ENCODE measurements at regions not wholly inside any gene's neighbourhood (a gene's known extent, or its start where the extent isn't known, plus 50 kb on each side); places are given as distances from the start of the nearest gene placed in this dataset.

- no peak for DNase-seq (ENCODE audit: extremely low spot score)
- TF ChIP-seq BHLHE40 (IDR thresholded peaks at IDR 0.05; ENCODE audit: borderline replicate concordance) (no peak), FOXK2 (IDR thresholded peaks at IDR 0.05) (no peak), ARNT (IDR thresholded peaks at IDR 0.05) (no peak), LEF1 (IDR thresholded peaks at IDR 0.05; ENCODE audit: borderline replicate concordance) (no peak)
- POLR2A ChIA-PET = no interaction called here
- CTCF ChIA-PET = no interaction called here
These were observed 632.5 kb downstream of the TNS3 start for GRCh38 chr7:46949270-46949931.

- DNase-seq (ENCODE audit: extremely low spot score) = no peak
- CTCF ChIA-PET = no interaction called here
- POLR2A ChIA-PET = no interaction called here
- no peak for TF ChIP-seq FOXK2 (IDR thresholded peaks at IDR 0.05)
- TF ChIP-seq, protein P1, sequence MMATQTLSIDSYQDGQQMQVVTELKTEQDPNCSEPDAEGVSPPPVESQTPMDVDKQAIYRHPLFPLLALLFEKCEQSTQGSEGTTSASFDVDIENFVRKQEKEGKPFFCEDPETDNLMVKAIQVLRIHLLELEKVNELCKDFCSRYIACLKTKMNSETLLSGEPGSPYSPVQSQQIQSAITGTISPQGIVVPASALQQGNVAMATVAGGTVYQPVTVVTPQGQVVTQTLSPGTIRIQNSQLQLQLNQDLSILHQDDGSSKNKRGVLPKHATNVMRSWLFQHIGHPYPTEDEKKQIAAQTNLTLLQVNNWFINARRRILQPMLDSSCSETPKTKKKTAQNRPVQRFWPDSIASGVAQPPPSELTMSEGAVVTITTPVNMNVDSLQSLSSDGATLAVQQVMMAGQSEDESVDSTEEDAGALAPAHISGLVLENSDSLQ (IDR thresholded peaks at IDR 0.05) = no peak
- TF ChIP-seq ARNT (IDR thresholded peaks at IDR 0.05) = no peak
- no peak for TF ChIP-seq FOXM1 (IDR thresholded peaks at IDR 0.05; ENCODE audit: borderline replicate concordance)
- no peak for TF ChIP-seq ELF4 (IDR thresholded peaks at IDR 0.05)
- no peak for TF ChIP-seq L3MBTL2 (conservative IDR thresholded peaks at IDR 0.05)
These were observed 633.2 kb downstream of the TNS3 start for GRCh38 chr7:46948716-46949115.

GRCh38 chr7:46945328-46945727 lies 636.6 kb downstream of the TNS3 start:
- no peak for TF ChIP-seq BHLHE40 (IDR thresholded peaks at IDR 0.05; ENCODE audit: borderline replicate concordance)
- no peak for TF ChIP-seq ELF4 (IDR thresholded peaks at IDR 0.05)
- TF ChIP-seq CTBP1 (IDR thresholded peaks at IDR 0.05; ENCODE audit: borderline replicate concordance) = no peak
- TF ChIP-seq FOXA1 (IDR thresholded peaks at IDR 0.05) = no peak
- TF ChIP-seq L3MBTL2 (conservative IDR thresholded peaks at IDR 0.05) = no peak
- DNase-seq (ENCODE audit: extremely low spot score) = no peak
- ChIA-PET POLR2A (no interaction called here), CTCF (no interaction called here)

DNA sequence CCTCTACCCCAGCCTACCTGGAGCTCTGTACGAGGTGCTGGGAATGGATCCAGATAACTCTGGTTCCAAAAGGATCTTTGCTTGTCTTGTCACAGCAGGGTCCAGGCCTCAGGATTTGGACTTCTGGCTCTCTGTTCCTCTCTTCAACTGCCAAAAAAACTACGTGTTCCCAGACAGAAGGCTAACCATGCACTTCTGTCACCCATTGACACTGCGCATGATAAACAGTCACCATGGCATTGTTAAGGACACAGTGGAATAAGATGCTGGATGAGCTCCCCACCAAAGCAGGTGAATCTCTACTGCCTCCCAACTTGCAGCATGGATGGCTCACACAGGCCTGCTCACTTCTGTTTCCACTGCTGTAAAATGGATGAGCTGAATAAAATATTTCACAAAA lies 637.9 kb downstream of the TNS3 start:
- CTCF ChIA-PET = no interaction called here
- DNase-seq (ENCODE audit: extremely low spot score) = no peak
- POLR2A ChIA-PET = no interaction called here
- no peak for TF ChIP-seq CTBP1 (IDR thresholded peaks at IDR 0.05; ENCODE audit: borderline replicate concordance)

DNA sequence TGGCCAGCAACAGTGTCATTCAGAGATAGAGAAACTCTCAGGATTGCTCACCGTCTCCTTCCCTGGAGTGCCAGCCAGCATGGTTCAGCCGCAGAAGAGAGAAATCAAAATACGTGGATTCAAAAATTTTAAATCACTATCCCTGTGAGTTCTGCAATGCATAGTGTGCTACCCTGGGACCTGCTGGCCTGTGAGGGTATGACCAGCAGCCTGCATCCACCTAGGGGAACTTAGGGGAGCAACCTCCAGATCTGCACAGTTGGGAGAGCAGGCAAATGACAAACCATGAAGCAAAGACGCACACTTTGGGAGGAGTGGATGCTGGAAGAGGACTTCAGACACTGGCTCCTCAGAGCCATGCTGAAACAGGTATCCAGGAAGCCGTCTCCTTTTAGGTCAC lies 639.3 kb downstream of the TNS3 start:
- POLR2A ChIA-PET = no interaction called here
- DNase-seq (ENCODE audit: extremely low spot score) = no peak
- CTCF ChIA-PET = no interaction called here
- TF ChIP-seq FOXA1 (IDR thresholded peaks at IDR 0.05) (no peak), SP1 (IDR thresholded peaks at IDR 0.05) (no peak), L3MBTL2 (conservative IDR thresholded peaks at IDR 0.05) (no peak), NFRKB (IDR thresholded peaks at IDR 0.05) (no peak), BHLHE40 (IDR thresholded peaks at IDR 0.05; ENCODE audit: borderline replicate concordance) (no peak), FOXK2 (IDR thresholded peaks at IDR 0.05) (no peak), ZNF384 (IDR thresholded peaks at IDR 0.05) (no peak), LEF1 (IDR thresholded peaks at IDR 0.05; ENCODE audit: borderline replicate concordance) (no peak), HDGF (IDR thresholded peaks at IDR 0.05; ENCODE audit: borderline replicate concordance) (no peak), SUZ12 (IDR thresholded peaks at IDR 0.05) (no peak), ARNT (IDR thresholded peaks at IDR 0.05) (no peak), CTBP1 (IDR thresholded peaks at IDR 0.05; ENCODE audit: borderline replicate concordance) (no peak), TARDBP (IDR thresholded peaks at IDR 0.05) (no peak), FOXM1 (IDR thresholded peaks at IDR 0.05; ENCODE audit: borderline replicate concordance) (no peak), ELF4 (IDR thresholded peaks at IDR 0.05) (no peak)
- TF ChIP-seq, protein P1 (IDR thresholded peaks at IDR 0.05) = no peak

GRCh38 chr7:46940178-46940577 lies 641.7 kb downstream of the TNS3 start:
- ChIA-PET CTCF (no interaction called here), POLR2A (no interaction called here)
- TF ChIP-seq LEF1 (IDR thresholded peaks at IDR 0.05; ENCODE audit: borderline replicate concordance) (no peak), FOXA1 (IDR thresholded peaks at IDR 0.05) (no peak)
- no peak for DNase-seq (ENCODE audit: extremely low spot score)

DNA sequence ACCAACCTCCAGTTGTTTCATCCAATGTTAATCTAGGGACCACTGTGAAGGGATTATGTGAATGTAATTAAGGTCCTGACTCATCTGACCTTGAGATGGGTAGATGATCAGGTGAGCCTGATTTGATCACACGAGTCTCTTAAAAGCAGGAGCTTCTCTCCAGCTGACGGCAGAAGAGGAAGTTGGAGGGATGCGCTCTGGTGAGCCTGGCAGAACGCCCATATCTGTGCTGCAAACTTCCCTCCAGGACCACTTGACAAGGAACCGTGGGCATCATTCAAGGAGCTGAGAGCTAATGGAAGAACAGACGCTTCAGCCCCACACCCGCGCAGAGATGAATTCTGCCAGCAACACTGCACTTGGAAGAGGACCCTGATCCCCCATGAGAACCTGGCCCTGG lies 642.4 kb downstream of the TNS3 start:
- ChIA-PET CTCF (no interaction called here), POLR2A (no interaction called here)
- DNase-seq (ENCODE audit: extremely low spot score) = no peak
- no peak for TF ChIP-seq ZNF384 (IDR thresholded peaks at IDR 0.05)

DNA sequence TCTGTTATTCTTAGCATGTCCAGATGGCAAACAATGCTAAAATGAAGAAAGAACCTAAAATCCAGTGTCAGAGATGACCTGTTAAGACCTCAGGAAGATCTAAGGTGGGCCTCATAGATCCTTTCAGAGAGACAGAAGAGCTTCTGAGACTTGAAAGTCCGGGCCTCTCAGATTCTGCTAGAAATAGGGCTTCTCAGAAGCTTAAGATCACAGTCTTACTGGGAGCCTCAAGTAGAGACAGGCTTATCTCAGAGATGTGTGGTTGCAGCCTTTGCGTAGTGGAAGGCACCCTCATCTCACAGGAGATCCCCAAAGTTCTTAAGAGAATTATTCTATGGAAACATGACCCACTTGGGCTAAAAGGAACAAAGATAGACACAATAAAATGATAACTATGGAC lies 642.8 kb downstream of the TNS3 start:
- TF ChIP-seq ARNT (IDR thresholded peaks at IDR 0.05) (no peak), L3MBTL2 (conservative IDR thresholded peaks at IDR 0.05) (no peak), HDGF (IDR thresholded peaks at IDR 0.05; ENCODE audit: borderline replicate concordance) (no peak), CTBP1 (IDR thresholded peaks at IDR 0.05; ENCODE audit: borderline replicate concordance) (no peak), ELF4 (IDR thresholded peaks at IDR 0.05) (no peak), NFRKB (IDR thresholded peaks at IDR 0.05) (no peak), ZNF384 (IDR thresholded peaks at IDR 0.05) (no peak), FOXM1 (IDR thresholded peaks at IDR 0.05; ENCODE audit: borderline replicate concordance) (no peak), SP1 (IDR thresholded peaks at IDR 0.05) (no peak), LEF1 (IDR thresholded peaks at IDR 0.05; ENCODE audit: borderline replicate concordance) (no peak), BHLHE40 (IDR thresholded peaks at IDR 0.05; ENCODE audit: borderline replicate concordance) (no peak), TARDBP (IDR thresholded peaks at IDR 0.05) (no peak), FOXA1 (IDR thresholded peaks at IDR 0.05) (no peak), SUZ12 (IDR thresholded peaks at IDR 0.05) (no peak), FOXK2 (IDR thresholded peaks at IDR 0.05) (no peak)
- TF ChIP-seq, protein P1 (IDR thresholded peaks at IDR 0.05) = no peak
- no peak for DNase-seq (ENCODE audit: extremely low spot score)
- CTCF ChIA-PET = no interaction called here
- POLR2A ChIA-PET = no interaction called here

Data from HEK293T (cell line).